Keratinocyte (primary cell): ENCODE measurements at regions not wholly inside any gene's neighbourhood (a gene's known extent, or its start where the extent isn't known, plus 50 kb on each side); places are given as distances from the start of the nearest gene placed in this dataset.

Experiments used
- CTCF ChIP-seq, 3 experiments: IDR thresholded peaks in 1 of 3; conservative IDR thresholded peaks in 1 of 3; optimal IDR thresholded peaks in 1 of 3; 2 replicates in 2 of 3; 3 replicates in 1 of 3; pipeline versions ENCODE3 to v1.5.1; 2011; ENCODE audit warnings: low read length in 3 of 3, mild to moderate bottlenecking in 3 of 3, moderate library complexity in 2 of 3, control low read depth in 1 of 3, inconsistent platforms in 1 of 3; ENCODE audit not compliant: insufficient read depth in 2 of 3; ENCODE audit errors: extremely low read depth in 1 of 3
- EZH2 ChIP-seq: IDR thresholded peaks from one replicate; pipeline ENCODE4 v1.6.1; 2012; ENCODE audit warnings: inconsistent platforms, mild to moderate bottlenecking, low read length, moderate library complexity

DNA sequence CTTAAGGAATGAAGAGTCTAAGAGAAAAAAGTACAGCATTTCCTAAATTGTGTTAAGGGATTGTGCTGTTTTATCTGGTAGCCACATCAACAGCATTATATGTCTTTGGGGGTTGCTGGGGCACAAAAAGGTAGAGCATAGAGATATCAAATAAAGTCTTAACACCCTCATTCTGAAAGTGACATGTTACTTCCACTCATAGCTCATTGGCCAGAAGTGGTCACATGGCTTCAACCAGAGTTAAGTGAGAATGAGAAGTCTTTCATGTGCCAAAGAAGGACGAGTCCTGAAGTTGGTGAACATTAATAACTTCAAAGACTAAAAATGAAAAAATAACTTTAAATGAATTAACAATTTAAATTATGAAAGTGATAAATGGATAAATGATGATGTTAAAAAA lies 175.7 kb upstream of the ZEB2 start:
- TF ChIP-seq EZH2 (no peak), CTCF (optimal IDR thresholded peaks at IDR 0.05 in 1 of 3, IDR thresholded peaks at IDR 0.05 in 1 of 3, conservative IDR thresholded peaks at IDR 0.05 in 1 of 3; ENCODE audit: extremely low read depth in 1 of 3, insufficient read depth in 2 of 3, low read length in 3 of 3) (no peak)
